Tibial artery (tissue), 4 donors: ENCODE measurements at regions not wholly inside any gene's neighbourhood (a gene's known extent, or its start where the extent isn't known, plus 50 kb on each side); places are given as distances from the start of the nearest gene placed in this dataset.

Experiments used
- DNase-seq, 2 donors: peaks; one replicate each; pipeline ENCODE4 v3.0.0-alpha.2; 2019
- H3K27ac ChIP-seq, 2 donors: fragments of 200-600 bp; sonication (generic) in 1 of 2; 1 replicate in 1 of 2; 2 replicates in 1 of 2; pipeline ENCODE4 v1.5.1; 2018 to 2019; ENCODE audit warnings: mild to moderate bottlenecking in 1 of 2
- H3K27me3 ChIP-seq, 2 donors: fragments of 200-600 bp; sonication (generic) in 1 of 2; one replicate each; pipeline versions ENCODE4 v1.5.1 to v1.6.0; 2016 to 2019
- H3K36me3 ChIP-seq, 3 donors: fragments of 200-600 bp; sonication (generic) in 2 of 3; one replicate each; pipeline ENCODE4 v1.5.1; 2016 to 2019; ENCODE audit warnings: mild to moderate bottlenecking in 2 of 3
- H3K4me1 ChIP-seq, 4 donors: fragments of 200-600 bp; sonication (generic) in 2 of 4; 1 replicate in 3 of 4; 2 replicates in 1 of 4; pipeline ENCODE4 v1.5.1; 2016 to 2019
- H3K4me3 ChIP-seq, 2 donors: fragments of 200-600 bp; sonication (generic) in 1 of 2; 1 replicate in 1 of 2; 2 replicates in 1 of 2; pipeline ENCODE4 v1.5.1; 2018 to 2019; ENCODE audit warnings: mild to moderate bottlenecking in 2 of 2
- H3K9me3 ChIP-seq, 3 donors: fragments of 200-600 bp; sonication (generic) in 1 of 3; one replicate each; pipeline ENCODE4 v1.5.1; 2016 to 2019
- intact Hi-C: fragments of 100-400 bp; cut with DNase I; formaldehyde crosslinking; loops from one replicate; pipeline ENCODE4 v1.15.0; 2023; ENCODE audit warnings: low total_unique reads
- TF ChIP-seq, protein P1 (sequence below), 2 experiments: fragments of 200-600 bp in 1 of 2; fragments of 450-650 bp in 1 of 2; IDR thresholded peaks; one replicate each; pipeline ENCODE4 v1.5.1; 2017 to 2019; ENCODE audit warnings: antibody characterized with exemption in 2 of 2, mild to moderate bottlenecking in 1 of 2, moderate library complexity in 1 of 2

DNA sequence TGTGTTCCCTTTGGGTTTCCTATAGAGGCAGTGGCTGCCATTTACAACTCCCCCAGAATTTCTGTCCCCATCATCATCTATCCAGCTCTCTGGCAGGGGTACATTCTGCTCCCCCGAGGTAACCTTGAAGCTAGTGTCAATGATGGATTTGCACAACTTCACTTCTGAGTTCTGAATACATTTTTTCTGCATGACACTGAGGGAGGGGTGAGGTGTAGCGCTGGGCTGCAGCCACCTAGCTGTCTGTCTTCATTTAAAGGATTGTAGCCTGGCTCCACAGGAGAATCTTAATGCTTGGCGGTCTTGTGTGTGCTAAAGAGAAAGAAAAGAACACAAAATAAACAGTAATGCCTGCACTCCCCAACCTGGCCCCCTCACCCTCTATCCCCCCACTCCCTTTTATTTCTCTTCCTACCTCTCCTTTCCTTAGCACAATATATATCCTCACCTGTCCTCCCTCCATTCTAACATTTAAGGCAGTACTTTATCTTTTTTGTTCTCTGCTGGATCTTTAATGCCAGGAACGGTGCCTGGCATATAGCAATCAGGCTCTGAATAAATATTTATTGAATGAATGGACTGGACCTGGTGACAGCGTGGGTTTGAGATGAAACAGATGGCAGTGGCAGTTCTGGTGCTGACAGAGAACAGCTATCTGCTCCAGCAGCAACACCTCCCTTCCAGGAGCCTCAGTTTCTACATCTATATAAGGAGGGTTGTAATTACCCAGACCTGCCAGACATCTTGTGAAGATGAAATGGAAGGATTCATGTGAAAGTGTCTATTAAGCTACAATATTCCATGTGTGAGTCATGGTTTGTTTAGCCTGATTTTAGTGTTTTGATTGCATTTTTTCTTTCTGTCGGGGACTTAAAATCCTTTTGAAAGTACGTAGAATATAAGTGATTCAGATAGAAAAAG, 163.5 kb upstream of the CDH11 start:
- peaks cover 0 to 6% (median 0%) of the 10 kb centered on the region in 4 donors for H3K4me1 ChIP-seq
- H3K9me3 ChIP-seq, result no peaks in the 10 kb centered on the region
- intact Hi-C loops, result no loop called here
- H3K27me3 ChIP-seq, result no peaks in the 10 kb centered on the region
- no peak for DNase-seq
- H3K4me3 ChIP-seq, result no peak overlapping the region
- no peaks in the 10 kb centered on the region for H3K36me3 ChIP-seq
- TF ChIP-seq, protein P1, sequence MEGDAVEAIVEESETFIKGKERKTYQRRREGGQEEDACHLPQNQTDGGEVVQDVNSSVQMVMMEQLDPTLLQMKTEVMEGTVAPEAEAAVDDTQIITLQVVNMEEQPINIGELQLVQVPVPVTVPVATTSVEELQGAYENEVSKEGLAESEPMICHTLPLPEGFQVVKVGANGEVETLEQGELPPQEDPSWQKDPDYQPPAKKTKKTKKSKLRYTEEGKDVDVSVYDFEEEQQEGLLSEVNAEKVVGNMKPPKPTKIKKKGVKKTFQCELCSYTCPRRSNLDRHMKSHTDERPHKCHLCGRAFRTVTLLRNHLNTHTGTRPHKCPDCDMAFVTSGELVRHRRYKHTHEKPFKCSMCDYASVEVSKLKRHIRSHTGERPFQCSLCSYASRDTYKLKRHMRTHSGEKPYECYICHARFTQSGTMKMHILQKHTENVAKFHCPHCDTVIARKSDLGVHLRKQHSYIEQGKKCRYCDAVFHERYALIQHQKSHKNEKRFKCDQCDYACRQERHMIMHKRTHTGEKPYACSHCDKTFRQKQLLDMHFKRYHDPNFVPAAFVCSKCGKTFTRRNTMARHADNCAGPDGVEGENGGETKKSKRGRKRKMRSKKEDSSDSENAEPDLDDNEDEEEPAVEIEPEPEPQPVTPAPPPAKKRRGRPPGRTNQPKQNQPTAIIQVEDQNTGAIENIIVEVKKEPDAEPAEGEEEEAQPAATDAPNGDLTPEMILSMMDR (IDR thresholded peaks at IDR 0.05), result no peak
- H3K27ac ChIP-seq, result no peak overlapping the region

DNA sequence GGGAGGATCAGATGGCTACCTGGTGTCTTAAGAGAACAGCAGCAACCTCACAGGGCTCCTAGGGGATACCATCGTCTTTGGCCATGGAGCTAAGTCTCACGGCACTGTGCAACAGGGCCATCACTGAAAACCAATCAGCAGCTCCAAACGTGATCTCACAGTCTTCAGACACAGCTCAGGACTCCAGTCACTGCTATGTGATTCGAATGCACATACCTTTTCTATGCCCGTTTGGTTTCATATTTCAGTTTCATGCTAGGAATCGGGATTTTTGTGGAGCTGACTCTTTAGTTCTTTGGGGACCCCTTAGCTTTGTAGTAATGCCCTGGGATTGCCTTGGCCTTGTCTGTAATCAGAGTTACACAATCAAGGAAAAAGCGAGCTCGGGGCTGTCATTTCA, 162.8 kb upstream of the CDH11 start:
- Histone ChIP-seq H3K27me3 (no peaks in the 10 kb centered on the region), H3K4me3 (no peak overlapping the region), H3K9me3 (no peaks in the 10 kb centered on the region), H3K36me3 (no peaks in the 10 kb centered on the region), H3K27ac (no peak overlapping the region), H3K4me1 (peaks cover 0 to 6% (median 0%) of the 10 kb centered on the region in 4 donors)
- TF ChIP-seq, protein P1 (IDR thresholded peaks at IDR 0.05), result no peak
- no peak for DNase-seq
- intact Hi-C loops, result no loop called here

DNA sequence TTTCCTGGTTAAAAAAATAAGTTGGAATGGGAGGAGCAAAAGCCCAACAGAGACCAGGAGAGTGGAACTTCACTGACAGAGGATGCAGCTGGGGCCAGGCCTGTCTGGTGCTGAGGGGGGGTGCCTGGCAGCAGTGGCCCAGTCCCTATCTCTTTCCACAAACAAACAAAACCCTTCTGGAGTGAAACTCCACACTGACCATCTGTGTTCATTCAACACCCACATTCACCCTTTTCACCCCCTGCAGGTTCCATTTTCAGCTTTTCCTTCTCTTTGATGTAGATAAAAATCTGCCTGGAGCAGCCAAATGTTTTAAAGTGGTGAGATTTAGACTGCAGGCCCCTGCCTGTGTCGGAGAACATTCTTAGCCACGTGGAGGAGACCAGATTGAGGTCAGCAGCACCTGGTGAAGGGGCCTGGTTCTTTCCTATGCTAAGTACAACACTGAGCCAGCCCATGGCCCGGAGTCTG, 161.4 kb upstream of the CDH11 start:
- DNase-seq, result no peak
- H3K4me3 ChIP-seq, result no peak overlapping the region
- no peaks in the 10 kb centered on the region for H3K9me3 ChIP-seq
- no peaks in the 10 kb centered on the region for H3K36me3 ChIP-seq
- H3K27me3 ChIP-seq, result no peaks in the 10 kb centered on the region
- peaks cover 0 to 6% (median 0%) of the 10 kb centered on the region in 4 donors for H3K4me1 ChIP-seq
- no peak overlapping the region for H3K27ac ChIP-seq
- TF ChIP-seq, protein P1 (IDR thresholded peaks at IDR 0.05), result no peak
- intact Hi-C loops, result no loop called here

DNA sequence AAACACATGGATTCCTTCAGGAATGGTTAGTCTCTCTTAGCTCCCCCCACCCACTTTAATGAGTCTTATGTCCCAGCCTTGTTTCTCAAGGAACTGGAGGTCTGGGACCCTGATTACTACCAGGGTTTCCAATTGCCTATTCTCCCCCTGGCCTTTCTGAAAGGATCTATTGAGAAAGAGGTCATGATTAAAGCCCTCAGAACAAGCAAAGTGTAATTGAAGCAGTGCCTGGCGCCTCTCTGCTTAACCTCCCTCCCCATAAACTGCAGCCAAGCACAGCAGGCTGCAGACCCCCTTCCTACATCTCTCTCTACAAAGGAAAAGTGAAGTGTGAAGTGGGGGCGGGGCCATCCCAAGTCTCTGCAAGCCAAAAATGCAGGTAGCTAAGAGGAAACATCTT, 159.7 kb upstream of the CDH11 start:
- no peak for DNase-seq
- no peak overlapping the region for H3K27ac ChIP-seq
- H3K4me3 ChIP-seq, result no peak overlapping the region
- peaks cover 0 to 6% (median 0%) of the 10 kb centered on the region in 4 donors for H3K4me1 ChIP-seq
- H3K27me3 ChIP-seq, result no peaks in the 10 kb centered on the region
- no peaks in the 10 kb centered on the region for H3K9me3 ChIP-seq
- H3K36me3 ChIP-seq, result no peaks in the 10 kb centered on the region
- intact Hi-C loops, result no loop called here
- TF ChIP-seq, protein P1 (IDR thresholded peaks at IDR 0.05), result no peak

DNA sequence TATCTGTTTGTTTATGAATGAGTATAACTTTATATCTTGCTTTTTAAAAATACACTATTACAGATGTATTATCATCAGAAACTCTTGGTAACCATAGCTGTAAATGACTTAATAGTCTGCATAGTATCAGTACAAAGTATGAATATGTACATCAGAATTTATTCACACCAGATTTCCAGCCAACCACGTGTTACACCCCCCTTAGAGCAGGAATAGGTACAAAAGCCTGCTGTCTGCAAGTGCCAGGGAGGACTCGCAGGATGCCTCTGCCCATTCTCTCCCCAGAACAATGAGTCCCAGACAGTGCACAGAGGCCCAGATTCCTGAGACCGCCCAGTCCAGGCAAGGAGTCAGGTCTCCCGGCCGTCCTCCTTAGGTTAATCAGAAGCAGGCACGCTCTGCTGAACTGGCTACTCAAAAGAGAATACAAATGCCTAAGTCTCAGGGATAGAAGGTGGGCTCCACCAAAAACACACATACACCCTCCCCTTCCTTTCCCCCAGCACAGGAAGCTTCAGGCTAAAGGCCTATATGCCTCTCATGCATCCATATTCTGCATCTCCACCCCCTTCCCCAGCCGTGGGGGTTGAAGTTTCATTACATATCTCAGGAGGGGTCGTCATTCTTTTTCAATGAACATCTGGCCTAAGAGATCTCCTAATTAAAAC, 159.1 kb upstream of the CDH11 start:
- no peaks in the 10 kb centered on the region for H3K36me3 ChIP-seq
- no peaks in the 10 kb centered on the region for H3K9me3 ChIP-seq
- intact Hi-C loops, result no loop called here
- DNase-seq, result no peak
- H3K27ac ChIP-seq, result no peak overlapping the region
- TF ChIP-seq, protein P1 (IDR thresholded peaks at IDR 0.05), result no peak
- H3K4me1 ChIP-seq, result peaks cover 0 to 6% (median 0%) of the 10 kb centered on the region in 4 donors
- no peaks in the 10 kb centered on the region for H3K27me3 ChIP-seq
- H3K4me3 ChIP-seq, result no peak overlapping the region
